ENCODE measurements at regions not wholly inside any gene's neighbourhood (a gene's known extent, or its start where the extent isn't known, plus 50 kb on each side); places are given as distances from the start of the nearest gene placed in this dataset.

DNA sequence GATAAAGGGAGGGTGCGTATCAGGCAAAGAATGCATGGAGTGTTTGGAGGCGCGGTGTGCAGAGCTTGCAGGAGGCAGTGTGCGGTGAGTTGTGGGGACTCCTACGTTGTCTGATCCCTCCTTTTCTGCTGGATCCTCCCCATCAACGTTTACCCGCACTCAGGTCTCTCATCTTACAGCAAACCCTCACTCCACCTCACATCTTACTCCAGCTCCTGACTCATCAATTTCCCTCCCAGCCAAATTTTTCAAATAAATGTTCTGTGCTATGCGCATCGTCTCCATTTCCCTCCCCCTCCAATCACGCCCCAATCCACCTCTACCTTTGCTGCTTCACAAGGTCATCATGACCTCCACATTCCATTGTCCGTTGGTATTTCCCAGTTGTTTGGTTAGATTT lies 138.9 kb upstream of the KLF4 start:
- H3K27me3 ChIP-seq: no peaks in the 10 kb centered on the region
- no peak for DNase-seq
- no peaks in the 10 kb centered on the region for H3K4me1 ChIP-seq (replicated peaks in 1 of 2)
- 77 to 81% (median 78%) methylated on average over 11 of the region's 11 CpGs for WGBS, 4 donors
- H3K36me3 ChIP-seq (replicated peaks in 1 of 2): no peaks in the 10 kb centered on the region
- H3K27ac ChIP-seq: no peak overlapping the region
- no peaks in the 10 kb centered on the region for H3K9me3 ChIP-seq (replicated peaks in 1 of 3)
- intact Hi-C loops (cut with DNase I): no loop called here
- TF ChIP-seq POLR2A (IDR thresholded peaks at IDR 0.05) (no peak), CTCF (IDR thresholded peaks at IDR 0.05) (no peak)
- H3K4me3 ChIP-seq: no peak overlapping the region

GRCh38 chr9:107627781-107628180 lies 138.2 kb upstream of the KLF4 start:
- Histone ChIP-seq H3K27ac (no peak overlapping the region), H3K27me3 (no peaks in the 10 kb centered on the region), H3K4me3 (no peak overlapping the region), H3K36me3 (replicated peaks in 1 of 2) (no peaks in the 10 kb centered on the region), H3K9me3 (replicated peaks in 1 of 3) (no peaks in the 10 kb centered on the region), H3K4me1 (replicated peaks in 1 of 2) (no peaks in the 10 kb centered on the region)
- TF ChIP-seq POLR2A (IDR thresholded peaks at IDR 0.05) (no peak), CTCF (IDR thresholded peaks at IDR 0.05) (no peak)
- WGBS, 4 donors: 67 to 93% (median 72%) methylated on average over 4 of the region's 4 CpGs
- no peak for DNase-seq
- intact Hi-C loops (cut with DNase I): no loop called here

- no peak for DNase-seq
- H3K27ac ChIP-seq: no peak overlapping the region
- TF ChIP-seq POLR2A (IDR thresholded peaks at IDR 0.05): no peak
- no peak for TF ChIP-seq CTCF (IDR thresholded peaks at IDR 0.05)
- intact Hi-C loops (cut with DNase I): no loop called here
- no peak overlapping the region for H3K4me3 ChIP-seq
- no peaks in the 10 kb centered on the region for H3K36me3 ChIP-seq (replicated peaks in 1 of 2)
- no peaks in the 10 kb centered on the region for H3K27me3 ChIP-seq
- WGBS, 4 donors: 91 to 95% (median 94%) methylated on average over 6 of the region's 6 CpGs
- H3K9me3 ChIP-seq (replicated peaks in 1 of 3): no peaks in the 10 kb centered on the region
- no peaks in the 10 kb centered on the region for H3K4me1 ChIP-seq (replicated peaks in 1 of 2)
These were observed 136.5 kb upstream of the KLF4 start for GRCh38 chr9:107626118-107626517.

- Histone ChIP-seq H3K27ac (no peak overlapping the region), H3K9me3 (replicated peaks in 1 of 3) (no peaks in the 10 kb centered on the region), H3K4me1 (replicated peaks in 1 of 2) (no peaks in the 10 kb centered on the region), H3K27me3 (no peaks in the 10 kb centered on the region), H3K4me3 (no peak overlapping the region), H3K36me3 (replicated peaks in 1 of 2) (no peaks in the 10 kb centered on the region)
- TF ChIP-seq CTCF (IDR thresholded peaks at IDR 0.05) (no peak), POLR2A (IDR thresholded peaks at IDR 0.05) (no peak)
- WGBS, 4 donors: 90 to 94% (median 91%) methylated on average over 7 of the region's 7 CpGs
- DNase-seq: no peak
- intact Hi-C loops (cut with DNase I): no loop called here
These were observed 135.9 kb upstream of the KLF4 start for GRCh38 chr9:107625383-107625984.

All from adrenal gland (tissue), 9 donors.